ENCODE measurements at regions not wholly inside any gene's neighbourhood (a gene's known extent, or its start where the extent isn't known, plus 50 kb on each side); places are given as distances from the start of the nearest gene placed in this dataset.
"Not testable (repeated sequence)": the region's sequence is repeated elsewhere in the genome, so short reads cannot be mapped to it uniquely, and the experiment has no call there.

- no peak overlapping the region for H3K27ac Mint-ChIP-seq (ENCODE audit: unreplicated experiment)
- DNase-seq (ENCODE audit: low read depth), result no peak
- Histone ChIP-seq H3K27ac (ENCODE audit: low read depth, low read length) (no peak overlapping the region), H3K4me2 (ENCODE audit: low read length) (no peak overlapping the region), H3K36me3 (ENCODE audit: insufficient read depth, low read length) (no peaks in the 10 kb centered on the region), H3K9me3 (ENCODE audit: insufficient read depth, low read depth, low read length) (peaks cover 3% of the 10 kb centered on the region), H3K4me1 (ENCODE audit: insufficient read depth, low read length) (no peaks in the 10 kb centered on the region), H2AFZ (ENCODE audit: low read depth, low read length) (no peak overlapping the region), H3K27me3 (ENCODE audit: insufficient read depth, low read length) (no peaks in the 10 kb centered on the region), H3K9ac (ENCODE audit: low read length) (no peak overlapping the region), H4K20me1 (ENCODE audit: insufficient read depth, low read length) (no peaks in the 10 kb centered on the region), H3K4me3 (ENCODE audit: insufficient read depth, low read depth, low read length) (no peak overlapping the region), H3K79me2 (ENCODE audit: insufficient read depth, low read length) (no peaks in the 10 kb centered on the region)
- no peaks in the 10 kb centered on the region for H3K36me3 Mint-ChIP-seq (ENCODE audit: low read depth, unreplicated experiment)
- no peak for FAIRE-seq
- peaks cover 9% of the 10 kb centered on the region for H3K9me3 Mint-ChIP-seq (ENCODE audit: unreplicated experiment)
- TF ChIP-seq EZH2 (IDR thresholded peaks at IDR 0.05; ENCODE audit: insufficient read depth, low read length), result no peak
- TF ChIP-seq, protein P1, sequence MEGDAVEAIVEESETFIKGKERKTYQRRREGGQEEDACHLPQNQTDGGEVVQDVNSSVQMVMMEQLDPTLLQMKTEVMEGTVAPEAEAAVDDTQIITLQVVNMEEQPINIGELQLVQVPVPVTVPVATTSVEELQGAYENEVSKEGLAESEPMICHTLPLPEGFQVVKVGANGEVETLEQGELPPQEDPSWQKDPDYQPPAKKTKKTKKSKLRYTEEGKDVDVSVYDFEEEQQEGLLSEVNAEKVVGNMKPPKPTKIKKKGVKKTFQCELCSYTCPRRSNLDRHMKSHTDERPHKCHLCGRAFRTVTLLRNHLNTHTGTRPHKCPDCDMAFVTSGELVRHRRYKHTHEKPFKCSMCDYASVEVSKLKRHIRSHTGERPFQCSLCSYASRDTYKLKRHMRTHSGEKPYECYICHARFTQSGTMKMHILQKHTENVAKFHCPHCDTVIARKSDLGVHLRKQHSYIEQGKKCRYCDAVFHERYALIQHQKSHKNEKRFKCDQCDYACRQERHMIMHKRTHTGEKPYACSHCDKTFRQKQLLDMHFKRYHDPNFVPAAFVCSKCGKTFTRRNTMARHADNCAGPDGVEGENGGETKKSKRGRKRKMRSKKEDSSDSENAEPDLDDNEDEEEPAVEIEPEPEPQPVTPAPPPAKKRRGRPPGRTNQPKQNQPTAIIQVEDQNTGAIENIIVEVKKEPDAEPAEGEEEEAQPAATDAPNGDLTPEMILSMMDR (IDR thresholded peaks at IDR 0.05; ENCODE audit: insufficient read depth, low read depth, low read length), result no peak
- no peaks in the 10 kb centered on the region for H3K4me1 Mint-ChIP-seq (ENCODE audit: low read depth, unreplicated experiment)
- no peak overlapping the region for H3K4me3 Mint-ChIP-seq (ENCODE audit: unreplicated experiment)
- H3K27me3 Mint-ChIP-seq (ENCODE audit: low read depth, unreplicated experiment), result peaks cover 8% of the 10 kb centered on the region
Observed at GRCh38 chr9:86572904-86573303, 218.7 kb upstream of the TUT7 start.

DNA sequence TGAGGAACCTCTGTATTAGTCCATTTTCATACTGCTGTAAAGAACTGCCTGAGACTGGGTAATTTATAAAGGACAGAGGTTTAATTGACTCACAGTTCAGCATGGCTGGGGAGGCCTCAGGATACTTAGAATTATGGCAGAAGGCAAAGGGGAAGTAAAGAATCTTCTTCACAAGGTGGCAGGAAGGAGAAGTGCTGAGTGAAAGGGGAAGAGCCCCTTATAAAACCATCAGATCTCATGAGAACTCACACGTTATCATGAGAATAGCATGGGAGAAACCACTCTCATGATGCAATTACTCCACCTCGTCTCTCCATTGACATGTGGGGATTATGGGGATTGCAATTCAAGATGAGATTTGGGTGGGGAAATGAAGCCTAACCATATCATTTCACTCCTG, 211.4 kb upstream of the TUT7 start:
- DNase-seq (ENCODE audit: low read depth); H3K4me2 ChIP-seq (ENCODE audit: low read length); H3K4me1 Mint-ChIP-seq (ENCODE audit: low read depth, unreplicated experiment); H3K4me3 ChIP-seq (ENCODE audit: insufficient read depth, low read depth, low read length); H3K27me3 Mint-ChIP-seq (ENCODE audit: low read depth, unreplicated experiment); H3K4me3 Mint-ChIP-seq (ENCODE audit: unreplicated experiment); H3K9ac ChIP-seq (ENCODE audit: low read length); H4K20me1 ChIP-seq (ENCODE audit: insufficient read depth, low read length); H3K27ac ChIP-seq (ENCODE audit: low read depth, low read length); FAIRE-seq; H3K27me3 ChIP-seq (ENCODE audit: insufficient read depth, low read length); H3K9me3 ChIP-seq (ENCODE audit: insufficient read depth, low read depth, low read length); H3K4me1 ChIP-seq (ENCODE audit: insufficient read depth, low read length); H3K36me3 Mint-ChIP-seq (ENCODE audit: low read depth, unreplicated experiment); H3K27ac Mint-ChIP-seq (ENCODE audit: unreplicated experiment); H2AFZ ChIP-seq (ENCODE audit: low read depth, low read length); H3K79me2 ChIP-seq (ENCODE audit: insufficient read depth, low read length); H3K36me3 ChIP-seq (ENCODE audit: insufficient read depth, low read length): not testable (repeated sequence)
- H3K9me3 Mint-ChIP-seq (ENCODE audit: unreplicated experiment), result peaks cover 16% of the 10 kb centered on the region

DNA sequence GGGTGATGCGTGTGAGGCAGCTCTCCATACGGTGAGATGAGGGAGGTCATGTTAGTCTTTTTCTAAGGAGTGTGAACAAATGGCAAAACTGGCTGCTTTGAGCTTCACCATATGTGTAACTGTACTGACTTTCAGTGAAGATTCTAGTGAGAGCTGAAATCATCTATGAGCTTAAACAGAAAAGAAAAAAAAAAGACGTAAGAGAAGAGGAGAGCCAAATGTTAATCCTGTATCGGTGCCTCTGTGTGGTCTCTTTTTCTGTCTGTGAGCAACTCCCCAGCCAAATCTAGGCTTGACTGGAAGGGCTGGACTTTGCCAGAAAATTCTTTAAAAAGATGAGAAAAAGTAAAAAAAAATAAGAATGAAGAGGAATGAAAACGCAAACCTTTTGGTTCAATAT, 209.7 kb upstream of the TUT7 start:
- no peaks in the 10 kb centered on the region for H3K27me3 ChIP-seq (ENCODE audit: insufficient read depth, low read length)
- no peak overlapping the region for H3K4me3 ChIP-seq (ENCODE audit: insufficient read depth, low read depth, low read length)
- H3K27ac Mint-ChIP-seq (ENCODE audit: unreplicated experiment), result no peak overlapping the region
- no peaks in the 10 kb centered on the region for H4K20me1 ChIP-seq (ENCODE audit: insufficient read depth, low read length)
- no peak overlapping the region for H3K27ac ChIP-seq (ENCODE audit: low read depth, low read length)
- no peak overlapping the region for H3K4me3 Mint-ChIP-seq (ENCODE audit: unreplicated experiment)
- TF ChIP-seq, protein P1 (IDR thresholded peaks at IDR 0.05; ENCODE audit: insufficient read depth, low read depth, low read length), result no peak
- TF ChIP-seq EZH2 (IDR thresholded peaks at IDR 0.05; ENCODE audit: insufficient read depth, low read length), result no peak
- peaks cover 14% of the 10 kb centered on the region for H3K9me3 Mint-ChIP-seq (ENCODE audit: unreplicated experiment)
- H3K27me3 Mint-ChIP-seq (ENCODE audit: low read depth, unreplicated experiment), result peaks cover 5% of the 10 kb centered on the region
- peaks cover 3% of the 10 kb centered on the region for H3K9me3 ChIP-seq (ENCODE audit: insufficient read depth, low read depth, low read length)
- no peaks in the 10 kb centered on the region for H3K36me3 ChIP-seq (ENCODE audit: insufficient read depth, low read length)
- no peaks in the 10 kb centered on the region for H3K79me2 ChIP-seq (ENCODE audit: insufficient read depth, low read length)
- H3K4me1 ChIP-seq (ENCODE audit: insufficient read depth, low read length), result no peaks in the 10 kb centered on the region
- DNase-seq (ENCODE audit: low read depth), result no peak
- peaks cover 5% of the 10 kb centered on the region for H3K4me1 Mint-ChIP-seq (ENCODE audit: low read depth, unreplicated experiment)
- H3K9ac ChIP-seq (ENCODE audit: low read length), result no peak overlapping the region
- H3K36me3 Mint-ChIP-seq (ENCODE audit: low read depth, unreplicated experiment), result no peaks in the 10 kb centered on the region
- H3K4me2 ChIP-seq (ENCODE audit: low read length), result no peak overlapping the region
- H2AFZ ChIP-seq (ENCODE audit: low read depth, low read length), result no peak overlapping the region
- FAIRE-seq, result no peak

Measured in astrocyte (in vitro differentiated cells and primary cell).